SK-N-MC (cell line): ENCODE measurements at regions not wholly inside any gene's neighbourhood (a gene's known extent, or its start where the extent isn't known, plus 50 kb on each side); places are given as distances from the start of the nearest gene placed in this dataset.

Experiments
- DNase-seq: peaks from one replicate; pipeline ENCODE4 v3.0.0-alpha.2; 2011; ENCODE audit warnings: low read depth, low spot score
- H3K27ac ChIP-seq: fragments of 200-600 bp; sonication (generic); 2 replicates; pipeline ENCODE4 v1.5.1; 2016; ENCODE audit warnings: mixed run types
- H3K36me3 ChIP-seq: fragments of 200-600 bp; sonication (generic); 2 replicates; pipeline ENCODE4 v1.6.1; 2017; ENCODE audit warnings: antibody characterized with exemption, low read length, mixed read lengths; ENCODE audit not compliant: insufficient read depth
- H3K4me3 ChIP-seq: fragments of 200-600 bp; sonication (generic); 2 replicates; pipeline ENCODE4 v1.5.1; 2016
- H3K9ac ChIP-seq: fragments of 200-600 bp; sonication (generic); 2 replicates; pipeline ENCODE4 v1.8.0; 2017; ENCODE audit warnings: mixed run types, mixed read lengths; ENCODE audit not compliant: insufficient read length
- H3K9me3 ChIP-seq: fragments of 200-600 bp; sonication (generic); 2 replicates; pipeline ENCODE4 v1.6.1; 2017; ENCODE audit warnings: low read depth, mild to moderate bottlenecking, antibody characterized with exemption, low read length, moderate library complexity, mixed read lengths
- EZH2 ChIP-seq: fragments of 200-600 bp; sonication (generic); IDR thresholded peaks from one replicate; pipeline ENCODE4 v1.6.1; 2017; ENCODE audit warnings: antibody characterized with exemption
- FOXP2 ChIP-seq: optimal IDR thresholded peaks from 2 replicates; pipeline ENCODE3; 2011; ENCODE audit warnings: mild to moderate bottlenecking, moderate library complexity; ENCODE audit not compliant: insufficient read depth; ENCODE audit errors: extremely low read length, control extremely low read depth
- POLR2AphosphoS5 ChIP-seq: IDR thresholded peaks from 2 replicates; pipeline ENCODE4 v1.6.1; 2012; ENCODE audit warnings: mild to moderate bottlenecking, low read depth, low read length, borderline replicate concordance

- Histone ChIP-seq H3K4me3 (no peak overlapping the region), H3K27ac (no peak overlapping the region), H3K36me3 (no peaks in the 10 kb centered on the region), H3K9me3 (no peaks in the 10 kb centered on the region), H3K9ac (no peak overlapping the region)
- TF ChIP-seq POLR2AphosphoS5 (no peak), FOXP2 (no peak), EZH2 (no peak)
- DNase-seq, result no peak
These were observed 87.3 kb upstream of the PCSK1 start for GRCh38 chr5:96520345-96520744.

- H3K4me3 ChIP-seq, result no peak overlapping the region
- DNase-seq, result no peak
- H3K36me3 ChIP-seq, result no peaks in the 10 kb centered on the region
- no peak overlapping the region for H3K27ac ChIP-seq
- H3K9me3 ChIP-seq, result no peaks in the 10 kb centered on the region
- H3K9ac ChIP-seq, result no peak overlapping the region
- TF ChIP-seq FOXP2, result no peak
- TF ChIP-seq POLR2AphosphoS5, result no peak
- no peak for TF ChIP-seq EZH2
These were observed 89.7 kb upstream of the PCSK1 start for GRCh38 chr5:96522635-96523355.

- no peak for TF ChIP-seq POLR2AphosphoS5
- no peak for TF ChIP-seq EZH2
- TF ChIP-seq FOXP2, result no peak
- Histone ChIP-seq H3K27ac (no peak overlapping the region), H3K9ac (no peak overlapping the region), H3K36me3 (no peaks in the 10 kb centered on the region), H3K9me3 (no peaks in the 10 kb centered on the region), H3K4me3 (no peak overlapping the region)
- no peak for DNase-seq
These were observed 95.0 kb upstream of the PCSK1 start for GRCh38 chr5:96527768-96528661.

GRCh38 chr5:96528826-96529474 lies 95.9 kb upstream of the PCSK1 start:
- H3K4me3 ChIP-seq, result peak overlapping the region; percentile 47
- H3K36me3 ChIP-seq, result no peaks in the 10 kb centered on the region
- DNase-seq, result no peak
- H3K9ac ChIP-seq, result no peak overlapping the region
- peak overlapping the region; percentile 54; the same call in 1 of the 2 replicates for H3K27ac ChIP-seq
- H3K9me3 ChIP-seq, result no peaks in the 10 kb centered on the region
- TF ChIP-seq FOXP2 (no peak), EZH2 (no peak), POLR2AphosphoS5 (no peak)

GRCh38 chr5:96529559-96529958 lies 96.5 kb upstream of the PCSK1 start:
- TF ChIP-seq POLR2AphosphoS5 (no peak), FOXP2 (no peak), EZH2 (no peak)
- no peaks in the 10 kb centered on the region for H3K36me3 ChIP-seq
- no peak for DNase-seq
- peak overlapping the region; percentile 54; the same call in 1 of the 2 replicates for H3K27ac ChIP-seq
- no peaks in the 10 kb centered on the region for H3K9me3 ChIP-seq
- peak overlapping the region; percentile 47; the same call in 1 of the 2 replicates for H3K4me3 ChIP-seq
- H3K9ac ChIP-seq, result no peak overlapping the region

GRCh38 chr5:96530901-96531300 lies 97.9 kb upstream of the PCSK1 start:
- TF ChIP-seq POLR2AphosphoS5, result no peak
- no peak overlapping the region for H3K4me3 ChIP-seq
- H3K27ac ChIP-seq, result no peak overlapping the region
- no peak overlapping the region for H3K9ac ChIP-seq
- no peaks in the 10 kb centered on the region for H3K9me3 ChIP-seq
- no peaks in the 10 kb centered on the region for H3K36me3 ChIP-seq
- DNase-seq, result no peak

GRCh38 chr5:96533371-96533770 lies 100.3 kb upstream of the PCSK1 start:
- no peak for DNase-seq
- no peak overlapping the region for H3K9ac ChIP-seq
- no peak overlapping the region for H3K27ac ChIP-seq
- H3K4me3 ChIP-seq, result no peak overlapping the region
- no peaks in the 10 kb centered on the region for H3K9me3 ChIP-seq
- H3K36me3 ChIP-seq, result no peaks in the 10 kb centered on the region
- no peak for TF ChIP-seq POLR2AphosphoS5
- TF ChIP-seq FOXP2, result no peak
- no peak for TF ChIP-seq EZH2

GRCh38 chr5:96537386-96537785 lies 104.3 kb upstream of the PCSK1 start:
- Histone ChIP-seq H3K36me3 (no peaks in the 10 kb centered on the region), H3K9ac (no peak overlapping the region), H3K27ac (no peak overlapping the region), H3K4me3 (no peak overlapping the region), H3K9me3 (no peaks in the 10 kb centered on the region)
- TF ChIP-seq POLR2AphosphoS5 (no peak), FOXP2 (no peak), EZH2 (no peak)
- DNase-seq, result no peak
